Neuron (in vitro differentiated cells): ENCODE measurements at regions not wholly inside any gene's neighbourhood (a gene's known extent, or its start where the extent isn't known, plus 50 kb on each side); places are given as distances from the start of the nearest gene placed in this dataset.

Experiments
- H2AFZ ChIP-seq: one replicate; pipeline ENCODE4 v1.6.1; 2013; ENCODE audit warnings: low read depth, mild to moderate bottlenecking, inconsistent platforms, low read length, moderate library complexity
- H3K27me3 ChIP-seq: one replicate; pipeline ENCODE4 v1.6.1; 2013; ENCODE audit warnings: low read length; ENCODE audit not compliant: insufficient read depth
- H3K36me3 ChIP-seq: one replicate; pipeline ENCODE4 v1.6.1; 2013; ENCODE audit warnings: low read length; ENCODE audit not compliant: insufficient read depth
- H3K4me1 ChIP-seq: one replicate; pipeline ENCODE4 v1.6.1; 2013; ENCODE audit warnings: low read length; ENCODE audit not compliant: insufficient read depth
- H3K4me3 ChIP-seq: 2 replicates; pipeline ENCODE4 v1.5.1; 2013; ENCODE audit warnings: mild to moderate bottlenecking, low read length, moderate library complexity
- H3K9me3 ChIP-seq: one replicate; pipeline ENCODE4 v1.6.1; 2013; ENCODE audit warnings: low read length

GRCh38 chr3:148068466-148068865 is 629.2 kb upstream of the AGTR1 start:
- H3K4me3 ChIP-seq, result no peak overlapping the region
- no peak overlapping the region for H2AFZ ChIP-seq
- no peaks in the 10 kb centered on the region for H3K9me3 ChIP-seq
- no peaks in the 10 kb centered on the region for H3K27me3 ChIP-seq
- no peaks in the 10 kb centered on the region for H3K4me1 ChIP-seq
- no peaks in the 10 kb centered on the region for H3K36me3 ChIP-seq

DNA sequence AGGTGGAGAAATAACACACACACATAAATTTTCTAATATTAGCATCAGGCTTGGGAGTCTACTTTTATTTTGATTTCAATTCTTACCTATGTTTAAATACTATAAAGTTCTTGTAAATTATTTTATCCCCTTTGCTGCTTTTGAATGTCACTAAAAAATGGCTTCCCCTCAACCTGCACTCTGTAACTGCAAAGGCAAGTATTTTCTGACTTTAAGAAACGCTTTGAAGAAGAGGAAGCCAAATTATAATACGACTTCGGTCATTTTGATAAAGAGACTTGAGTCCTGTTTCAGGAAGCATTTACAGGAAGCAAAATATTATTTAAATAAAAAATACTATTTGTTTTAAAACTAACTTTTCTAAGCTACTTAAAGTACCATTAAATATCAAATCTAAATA is 627.7 kb upstream of the AGTR1 start:
- Histone ChIP-seq H3K36me3 (no peaks in the 10 kb centered on the region), H3K9me3 (no peaks in the 10 kb centered on the region), H3K4me3 (no peak overlapping the region), H2AFZ (no peak overlapping the region), H3K27me3 (no peaks in the 10 kb centered on the region), H3K4me1 (peaks cover 3% of the 10 kb centered on the region)

- no peak overlapping the region for H2AFZ ChIP-seq
- no peaks in the 10 kb centered on the region for H3K9me3 ChIP-seq
- H3K36me3 ChIP-seq, result no peaks in the 10 kb centered on the region
- peaks cover 20% of the 10 kb centered on the region for H3K4me1 ChIP-seq
- H3K4me3 ChIP-seq, result no peak overlapping the region
- no peaks in the 10 kb centered on the region for H3K27me3 ChIP-seq
Measured at GRCh38 chr3:148073721-148074456, 623.8 kb upstream of the AGTR1 start.

DNA sequence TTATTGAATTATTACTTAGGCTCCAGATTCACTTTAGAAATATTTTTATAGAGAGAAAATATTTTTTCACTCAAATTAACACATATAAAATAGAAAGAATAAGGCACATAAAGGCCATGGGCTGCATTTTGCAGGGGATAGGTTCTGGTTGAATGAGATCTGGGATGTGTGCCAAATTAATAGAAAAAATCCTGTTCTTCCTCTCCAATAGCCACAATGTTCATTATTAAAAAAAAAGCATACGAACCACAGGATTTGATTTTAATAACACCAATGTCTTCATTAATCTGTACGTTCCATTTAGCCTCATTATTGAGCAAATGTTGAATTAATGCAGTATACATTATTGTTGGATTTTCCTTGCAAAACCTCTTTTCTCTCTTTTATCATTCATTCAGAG is 622.8 kb upstream of the AGTR1 start:
- no peak overlapping the region for H2AFZ ChIP-seq
- H3K4me1 ChIP-seq, result peaks cover 24% of the 10 kb centered on the region
- H3K36me3 ChIP-seq, result no peaks in the 10 kb centered on the region
- H3K4me3 ChIP-seq, result no peak overlapping the region
- no peaks in the 10 kb centered on the region for H3K9me3 ChIP-seq
- no peaks in the 10 kb centered on the region for H3K27me3 ChIP-seq

GRCh38 chr3:148075771-148076716 is 621.7 kb upstream of the AGTR1 start:
- Histone ChIP-seq H2AFZ (no peak overlapping the region), H3K27me3 (no peaks in the 10 kb centered on the region), H3K4me1 (peaks cover 24% of the 10 kb centered on the region), H3K4me3 (no peak overlapping the region), H3K9me3 (no peaks in the 10 kb centered on the region), H3K36me3 (no peaks in the 10 kb centered on the region)

GRCh38 chr3:148077318-148077923 is 620.3 kb upstream of the AGTR1 start:
- Histone ChIP-seq H2AFZ (no peak overlapping the region), H3K9me3 (no peaks in the 10 kb centered on the region), H3K4me1 (peaks cover 26% of the 10 kb centered on the region), H3K4me3 (no peak overlapping the region), H3K36me3 (no peaks in the 10 kb centered on the region), H3K27me3 (no peaks in the 10 kb centered on the region)

- Histone ChIP-seq H3K36me3 (no peaks in the 10 kb centered on the region), H2AFZ (no peak overlapping the region), H3K27me3 (no peaks in the 10 kb centered on the region), H3K9me3 (no peaks in the 10 kb centered on the region), H3K4me1 (peaks cover 31% of the 10 kb centered on the region), H3K4me3 (no peak overlapping the region)
Measured at GRCh38 chr3:148077965-148078364, 619.7 kb upstream of the AGTR1 start.

- H3K4me3 ChIP-seq, result no peak overlapping the region
- H3K36me3 ChIP-seq, result no peaks in the 10 kb centered on the region
- no peaks in the 10 kb centered on the region for H3K9me3 ChIP-seq
- H3K27me3 ChIP-seq, result no peaks in the 10 kb centered on the region
- peaks cover 38% of the 10 kb centered on the region for H3K4me1 ChIP-seq
- H2AFZ ChIP-seq, result no peak overlapping the region
Measured at GRCh38 chr3:148078658-148079057, 619.0 kb upstream of the AGTR1 start.

DNA sequence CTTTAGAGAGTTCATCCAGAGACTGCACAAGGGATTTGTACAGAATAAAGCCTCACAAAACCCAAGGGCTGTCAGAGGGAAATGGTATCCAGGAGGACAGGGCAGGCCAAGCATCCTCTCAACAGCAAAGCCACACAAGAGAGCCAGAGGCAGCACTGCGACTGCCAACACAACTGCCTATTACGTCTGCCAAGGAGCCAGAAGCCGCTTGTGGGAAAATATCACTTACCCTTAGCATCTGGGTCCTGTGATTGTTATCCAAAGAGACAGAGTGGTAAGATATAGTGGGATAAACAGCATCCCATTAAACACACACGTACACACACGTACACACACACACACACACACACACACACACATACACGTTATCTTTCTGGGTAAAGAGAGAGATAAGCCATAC is 618.3 kb upstream of the AGTR1 start:
- Histone ChIP-seq H3K27me3 (no peaks in the 10 kb centered on the region), H3K4me3 (no peak overlapping the region), H3K4me1 (peaks cover 45% of the 10 kb centered on the region), H3K9me3 (no peaks in the 10 kb centered on the region), H3K36me3 (no peaks in the 10 kb centered on the region), H2AFZ (no peak overlapping the region)

DNA sequence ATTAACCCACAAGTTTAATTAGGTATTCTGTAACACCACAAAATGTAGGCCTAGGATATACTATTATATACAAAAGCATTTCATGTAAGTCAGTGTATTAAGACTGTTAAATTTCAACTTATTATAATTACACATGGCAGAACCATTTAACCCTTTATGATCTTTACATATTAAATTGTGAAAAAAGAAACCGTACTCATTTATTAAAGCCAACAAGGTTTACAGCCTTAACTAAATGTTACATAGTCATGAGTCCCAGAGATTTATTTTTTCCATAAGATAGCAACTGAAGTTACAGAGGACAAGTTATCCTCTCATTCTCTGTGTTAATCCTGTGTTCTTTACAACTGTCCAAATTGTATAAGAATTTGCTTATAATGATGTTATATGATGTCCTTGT is 615.8 kb upstream of the AGTR1 start:
- no peak overlapping the region for H2AFZ ChIP-seq
- no peaks in the 10 kb centered on the region for H3K27me3 ChIP-seq
- no peak overlapping the region for H3K4me3 ChIP-seq
- H3K9me3 ChIP-seq, result no peaks in the 10 kb centered on the region
- H3K36me3 ChIP-seq, result no peaks in the 10 kb centered on the region
- peaks cover 38% of the 10 kb centered on the region for H3K4me1 ChIP-seq

DNA sequence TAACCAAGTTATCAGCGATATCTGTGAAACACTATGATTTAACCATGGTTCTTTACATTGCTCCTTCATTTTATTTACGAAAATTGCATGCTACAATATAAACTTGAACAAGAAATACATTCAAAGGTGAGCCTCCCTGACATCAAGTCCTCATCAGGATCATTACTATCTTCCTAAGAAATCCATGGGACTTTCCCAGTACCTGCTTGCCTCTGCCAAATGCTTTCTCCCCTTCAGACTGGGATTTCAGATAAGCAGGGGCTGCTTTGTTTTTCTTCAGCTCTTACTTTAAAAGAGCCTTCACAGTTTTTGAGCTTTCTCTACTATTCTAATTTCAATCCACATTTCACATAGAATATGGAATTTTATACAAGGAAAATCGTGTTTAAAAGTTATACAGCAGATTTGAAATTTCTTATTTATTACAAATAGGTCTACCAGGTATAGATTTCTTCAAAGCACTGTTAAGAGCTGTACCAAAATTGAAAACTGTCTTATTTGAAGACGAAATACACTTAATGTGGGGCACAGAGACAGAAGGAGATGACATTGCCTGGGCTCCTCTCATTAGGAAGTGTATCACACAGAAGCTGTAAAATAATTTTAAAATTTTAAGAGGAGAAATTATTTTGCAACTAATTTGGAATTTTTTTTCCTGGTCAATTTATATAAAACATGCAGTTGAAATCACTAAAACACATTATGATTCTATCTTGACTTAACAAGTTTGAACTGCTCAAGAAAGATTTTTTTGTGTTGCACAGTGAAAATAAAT is 615.0 kb upstream of the AGTR1 start:
- Histone ChIP-seq H3K36me3 (no peaks in the 10 kb centered on the region), H3K4me3 (no peak overlapping the region), H3K4me1 (peaks cover 38% of the 10 kb centered on the region), H3K9me3 (no peaks in the 10 kb centered on the region), H3K27me3 (no peaks in the 10 kb centered on the region), H2AFZ (no peak overlapping the region)

GRCh38 chr3:148083526-148084182 is 614.0 kb upstream of the AGTR1 start:
- Histone ChIP-seq H3K27me3 (no peaks in the 10 kb centered on the region), H3K36me3 (no peaks in the 10 kb centered on the region), H3K4me3 (peak overlapping the region; percentile 1), H2AFZ (peak overlapping the region; percentile 3), H3K9me3 (no peaks in the 10 kb centered on the region), H3K4me1 (peaks cover 38% of the 10 kb centered on the region)
